SKM-1 (cell line): ENCODE measurements at regions not wholly inside any gene's neighbourhood (a gene's known extent, or its start where the extent isn't known, plus 50 kb on each side); places are given as distances from the start of the nearest gene placed in this dataset.
"Not testable (repeated sequence)": the region's sequence is repeated elsewhere in the genome, so short reads cannot be mapped to it uniquely, and the experiment has no call there.

ENCODE experiments used
- DNase-seq: peaks from one replicate; lab custom pipeline; 2025; ENCODE audit not compliant: unreplicated experiment; lab: John Stamatoyannopoulos, UW

DNA sequence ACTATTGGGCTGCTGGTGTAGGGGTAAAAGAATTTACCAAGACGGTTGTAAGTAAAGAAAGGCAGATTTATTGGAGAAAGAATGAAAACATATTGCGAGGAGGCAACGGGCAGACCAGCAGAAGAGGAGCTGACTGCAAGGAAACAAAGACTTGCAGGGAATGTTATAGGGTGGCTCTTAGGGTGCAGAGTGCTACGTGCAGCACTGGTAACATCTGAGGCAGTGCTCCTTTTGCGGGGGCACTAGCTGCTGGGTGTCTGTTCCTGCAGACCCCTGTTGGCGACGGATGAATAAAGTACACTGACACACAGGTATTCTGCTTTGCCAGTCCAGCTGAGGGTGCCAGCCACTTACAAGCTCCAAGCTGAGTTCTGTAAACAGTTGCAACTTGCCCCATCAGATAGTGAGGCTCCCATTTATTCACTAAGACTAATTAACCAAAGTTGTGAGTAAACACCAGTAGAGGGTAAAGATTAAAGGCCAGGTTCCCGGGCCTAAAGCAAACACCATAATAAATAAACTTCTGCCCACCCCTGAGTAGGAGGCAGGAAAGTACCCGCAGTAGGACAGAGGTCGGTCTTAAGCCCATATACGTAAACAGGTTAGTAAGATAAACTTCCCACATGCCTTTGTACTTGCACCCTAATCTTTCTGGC, 140.2 kb upstream of the KCNK1 start:
- no peak for DNase-seq

- no peak for DNase-seq
Observed at GRCh38 chr1:233477359-233477758, 136.5 kb upstream of the KCNK1 start.

GRCh38 chr1:233478611-233479010, 135.3 kb upstream of the KCNK1 start:
- no peak for DNase-seq

- no peak for DNase-seq
Observed at GRCh38 chr1:233479110-233479890, 134.6 kb upstream of the KCNK1 start.

DNA sequence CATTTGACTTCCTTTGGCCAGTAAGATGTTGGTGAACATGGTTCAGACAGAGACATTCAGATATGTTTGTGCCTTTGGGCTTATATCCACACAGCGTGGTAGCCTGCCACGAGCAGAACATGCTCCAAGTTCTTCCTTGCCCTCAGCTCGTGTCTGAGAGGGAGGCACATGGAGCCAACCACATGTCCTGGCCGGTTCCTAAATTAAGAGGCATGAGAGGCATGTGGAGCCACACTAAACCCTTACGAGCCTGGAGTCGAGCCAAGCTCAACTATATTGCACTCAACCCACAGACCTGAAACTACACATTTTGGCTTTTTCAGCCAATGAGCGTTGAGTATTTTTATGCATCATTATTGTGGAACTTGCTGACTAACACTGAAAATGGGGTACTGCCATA, 133.7 kb upstream of the KCNK1 start:
- DNase-seq, result no peak

- DNase-seq, result no peak
Observed at GRCh38 chr1:233482388-233482787, 131.5 kb upstream of the KCNK1 start.

GRCh38 chr1:233485385-233485784, 128.5 kb upstream of the KCNK1 start:
- DNase-seq, result no peak

- DNase-seq, result no peak
Observed at GRCh38 chr1:233485809-233486398, 128.0 kb upstream of the KCNK1 start.

GRCh38 chr1:233487408-233487807, 126.5 kb upstream of the KCNK1 start:
- no peak for DNase-seq

DNA sequence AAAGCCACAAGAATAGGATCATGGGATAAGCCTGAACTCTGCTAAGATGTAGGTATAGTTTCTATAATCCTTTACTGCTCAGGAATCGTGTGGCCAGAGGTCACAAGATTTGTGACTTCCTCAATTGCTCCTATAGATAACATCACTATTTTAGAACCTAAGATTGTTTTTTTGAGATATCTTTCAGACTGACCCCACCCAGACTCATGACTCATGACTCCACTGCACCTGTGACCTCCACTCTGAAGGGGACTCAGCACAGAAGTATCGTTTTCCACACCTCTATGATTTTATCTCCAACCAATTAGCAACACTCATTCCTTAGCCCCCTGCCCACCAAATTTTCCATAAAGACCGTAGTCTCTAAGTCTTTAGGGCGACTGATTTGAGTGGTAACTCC, 124.5 kb upstream of the KCNK1 start:
- DNase-seq, result no peak

- no peak for DNase-seq
Observed at GRCh38 chr1:233490488-233490887, 123.4 kb upstream of the KCNK1 start.

DNA sequence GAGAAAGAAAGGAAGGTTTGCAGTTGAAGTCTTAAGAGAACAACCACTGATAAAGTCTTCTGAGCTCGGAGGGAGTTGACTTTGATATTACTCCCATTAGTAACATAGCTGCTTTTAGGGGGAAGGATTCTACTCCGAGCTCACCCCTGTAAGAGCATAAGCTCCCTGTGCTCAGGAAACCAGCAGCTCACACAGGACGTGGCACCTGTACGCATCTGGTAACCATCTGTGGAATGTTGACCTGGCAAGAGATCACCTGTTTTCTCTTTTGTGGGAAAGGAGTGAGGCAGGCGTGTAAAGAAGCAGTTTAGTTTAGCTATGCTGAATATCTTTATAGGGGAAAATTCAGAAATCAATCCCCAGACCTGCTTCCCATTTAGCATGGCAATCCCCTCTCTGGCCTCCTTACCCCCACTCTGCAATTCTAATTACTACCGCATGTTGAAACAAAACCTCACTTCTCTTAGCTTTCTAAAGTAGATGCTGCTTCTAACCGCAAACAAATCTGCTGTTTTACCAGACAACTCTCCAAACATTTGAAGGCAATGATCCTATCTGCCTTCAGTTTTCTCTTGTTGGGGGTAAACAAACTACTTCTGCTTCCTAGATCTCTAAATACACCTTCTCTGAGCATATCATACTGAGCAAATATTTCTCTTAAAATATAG, 121.8 kb upstream of the KCNK1 start:
- no peak for DNase-seq

GRCh38 chr1:233496993-233497392, 116.9 kb upstream of the KCNK1 start:
- DNase-seq, result no peak

DNA sequence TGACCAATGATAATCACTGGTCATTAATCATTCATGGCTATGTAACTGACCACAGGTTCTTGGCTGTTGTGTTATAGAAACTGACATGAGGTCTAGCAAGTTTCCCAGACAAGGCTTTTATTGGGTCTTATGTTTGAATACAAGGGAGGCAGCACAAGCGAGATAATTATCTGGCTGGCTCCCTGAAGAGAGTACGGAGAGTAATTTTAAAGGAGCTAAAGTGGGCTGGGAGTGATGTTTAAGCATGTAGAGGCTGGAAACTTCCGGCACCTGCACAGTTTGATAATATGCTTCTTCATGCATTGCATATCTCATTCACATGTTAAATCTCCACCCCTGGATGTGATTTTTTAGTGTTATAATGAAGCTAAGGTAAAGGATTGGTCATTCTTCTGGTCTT, 116.2 kb upstream of the KCNK1 start:
- DNase-seq, result no peak

- DNase-seq, result no peak
Observed at GRCh38 chr1:233500106-233500505, 113.8 kb upstream of the KCNK1 start.

GRCh38 chr1:233503366-233503954, 110.4 kb upstream of the KCNK1 start:
- no peak for DNase-seq

- no peak for DNase-seq
Observed at GRCh38 chr1:233505130-233505529, 108.8 kb upstream of the KCNK1 start.

- not testable (repeated sequence) for DNase-seq
Observed at GRCh38 chr1:233505889-233506288, 108.0 kb upstream of the KCNK1 start.

- DNase-seq, result no peak
Observed at GRCh38 chr1:233509526-233509925, 104.4 kb upstream of the KCNK1 start.

GRCh38 chr1:233512538-233512937, 101.4 kb upstream of the KCNK1 start:
- no peak for DNase-seq

GRCh38 chr1:233513431-233513830, 100.5 kb upstream of the KCNK1 start:
- DNase-seq, result peak; percentile 81
